ENCODE measurements at regions not wholly inside any gene's neighbourhood (a gene's known extent, or its start where the extent isn't known, plus 50 kb on each side); places are given as distances from the start of the nearest gene placed in this dataset.

DNA sequence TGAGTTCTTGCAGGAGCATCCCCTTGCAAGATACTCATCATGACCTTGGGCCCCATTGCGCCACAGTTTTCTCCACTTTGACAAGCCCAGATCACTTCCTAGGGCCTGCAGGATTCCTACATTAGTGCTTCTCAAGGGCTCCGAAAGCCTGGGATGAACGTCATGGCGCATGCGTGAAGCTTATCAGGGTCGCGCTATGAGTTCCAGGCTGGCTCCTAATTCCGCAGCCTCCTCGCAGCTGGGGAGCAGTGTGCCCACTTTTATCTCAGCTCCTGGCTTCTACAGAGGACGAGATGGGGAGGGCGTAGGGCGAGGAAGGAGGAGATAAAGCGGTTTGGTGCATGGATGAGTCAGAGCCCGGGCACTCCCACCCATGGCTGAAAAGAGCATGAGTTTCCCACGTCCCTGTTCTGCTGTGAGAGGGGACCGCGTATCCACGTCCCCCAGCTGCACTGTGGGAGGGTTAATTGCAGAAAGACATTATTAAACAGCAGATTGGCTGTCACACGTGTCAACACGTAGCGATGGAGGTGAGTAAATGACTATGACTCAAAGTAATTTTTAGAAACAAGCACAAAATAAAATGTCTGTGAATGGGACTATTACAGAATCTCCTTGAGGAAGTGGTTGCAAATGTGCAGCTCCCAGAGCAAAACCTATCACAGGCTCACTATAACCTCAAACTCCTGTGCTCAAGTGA, 72.9 kb upstream of the DSP start (continued):
- TF ChIP-seq, protein P1, sequence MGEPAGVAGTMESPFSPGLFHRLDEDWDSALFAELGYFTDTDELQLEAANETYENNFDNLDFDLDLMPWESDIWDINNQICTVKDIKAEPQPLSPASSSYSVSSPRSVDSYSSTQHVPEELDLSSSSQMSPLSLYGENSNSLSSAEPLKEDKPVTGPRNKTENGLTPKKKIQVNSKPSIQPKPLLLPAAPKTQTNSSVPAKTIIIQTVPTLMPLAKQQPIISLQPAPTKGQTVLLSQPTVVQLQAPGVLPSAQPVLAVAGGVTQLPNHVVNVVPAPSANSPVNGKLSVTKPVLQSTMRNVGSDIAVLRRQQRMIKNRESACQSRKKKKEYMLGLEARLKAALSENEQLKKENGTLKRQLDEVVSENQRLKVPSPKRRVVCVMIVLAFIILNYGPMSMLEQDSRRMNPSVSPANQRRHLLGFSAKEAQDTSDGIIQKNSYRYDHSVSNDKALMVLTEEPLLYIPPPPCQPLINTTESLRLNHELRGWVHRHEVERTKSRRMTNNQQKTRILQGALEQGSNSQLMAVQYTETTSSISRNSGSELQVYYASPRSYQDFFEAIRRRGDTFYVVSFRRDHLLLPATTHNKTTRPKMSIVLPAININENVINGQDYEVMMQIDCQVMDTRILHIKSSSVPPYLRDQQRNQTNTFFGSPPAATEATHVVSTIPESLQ (CRISPR knock-in tag; IDR thresholded peaks at IDR 0.05): peak; percentile 89
- TF ChIP-seq ZBTB7A (IDR thresholded peaks at IDR 0.05; ENCODE audit: borderline replicate concordance, control insufficient read depth, low read depth, low read length): peak; percentile 24; the same call in 1 of the 2 replicates
- TF ChIP-seq CBX5 (IDR thresholded peaks at IDR 0.05; ENCODE audit: borderline replicate concordance, low read depth): peak; percentile 52; the same call in 1 of the 2 replicates
- peak; percentile 22 to 80; a peak in 2 of 4 replicates for TF ChIP-seq KDM1A (IDR thresholded peaks at IDR 0.05)
- peak; percentile 94 for TF ChIP-seq CBFA2T2 (conservative IDR thresholded peaks at IDR 0.05)
- no peak for TF ChIP-seq NFIX (CRISPR knock-in tag; IDR thresholded peaks at IDR 0.05; ENCODE audit: low read depth)
- no peak for TF ChIP-seq KHSRP (IDR thresholded peaks at IDR 0.05)
- no peak for TF ChIP-seq CBX2 (IDR thresholded peaks at IDR 0.05; ENCODE audit: insufficient read depth, low read length, poor library complexity, severe bottlenecking)
- TF ChIP-seq PHF21A (IDR thresholded peaks at IDR 0.05; ENCODE audit: borderline replicate concordance, low read depth): peak; percentile 26; the same call in 1 of the 2 replicates
- TF ChIP-seq ZSCAN29 (IDR thresholded peaks at IDR 0.05): peak; percentile 83
- no peak for TF ChIP-seq IRF9 (tag; IDR thresholded peaks at IDR 0.05)
- no peak for TF ChIP-seq CHD1 (IDR thresholded peaks at IDR 0.05; ENCODE audit: low read length)
- peak; percentile 74; the same call in 1 of the 2 replicates for TF ChIP-seq TRIM28 (IDR thresholded peaks at IDR 0.05)
- 0 out of 2 replicates have a peak, but pooled peaks have one; percentile 34 for TF ChIP-seq HCFC1 (IDR thresholded peaks at IDR 0.05; ENCODE audit: low read depth, low read length)
- no peak for TF ChIP-seq ZNF830 (CRISPR knock-in tag; IDR thresholded peaks at IDR 0.05)
- peak; percentile 96 for TF ChIP-seq ARID1B (IDR thresholded peaks at IDR 0.05)
- peak; percentile 98 for TF ChIP-seq JUND (IDR thresholded peaks at IDR 0.05; ENCODE audit: borderline replicate concordance, low read depth, low read length)
- TF ChIP-seq JUND (tag; IDR thresholded peaks at IDR 0.05; ENCODE audit: borderline replicate concordance, low read depth, low read length): peak; percentile 98; the same call in 2 of the 3 replicates
- TF ChIP-seq PTBP1 (IDR thresholded peaks at IDR 0.05; ENCODE audit: low read depth, low read length): 0 out of 2 replicates have a peak, but pooled peaks have one; percentile 54
- peak; percentile 92 to 94 for TF ChIP-seq NRF1 (conservative IDR thresholded peaks at IDR 0.05 in 1 of 2, IDR thresholded peaks at IDR 0.05 in 1 of 2)
- TF ChIP-seq ZNF324 (CRISPR knock-in tag; IDR thresholded peaks at IDR 0.05): no peak
- peak; percentile 86 for TF ChIP-seq NR2C2 (CRISPR knock-in tag; IDR thresholded peaks at IDR 0.05)
- TF ChIP-seq NR2C2 (tag; IDR thresholded peaks at IDR 0.05): peak; percentile 25; the same call in 1 of the 2 replicates
- no peak for TF ChIP-seq ZNF507 (tag; conservative IDR thresholded peaks at IDR 0.05)
- TF ChIP-seq ZC3H4 (CRISPR knock-in tag; IDR thresholded peaks at IDR 0.05; ENCODE audit: borderline replicate concordance): no peak
- TF ChIP-seq CEBPG (CRISPR knock-in tag; IDR thresholded peaks at IDR 0.05): no peak
- TF ChIP-seq CEBPG (tag; conservative IDR thresholded peaks at IDR 0.05 in 1 of 2, IDR thresholded peaks at IDR 0.05 in 1 of 2): peak; percentile 45 to 56; a peak in 3 of 4 replicates

All from K562 (cell line).